ENCODE measurements at regions not wholly inside any gene's neighbourhood (a gene's known extent, or its start where the extent isn't known, plus 50 kb on each side); places are given as distances from the start of the nearest gene placed in this dataset.
"Not testable (repeated sequence)": the region's sequence is repeated elsewhere in the genome, so short reads cannot be mapped to it uniquely, and the experiment has no call there.

GRCh38 chr2:89894988-89895387 lies 1203.5 kb downstream of the RPIA start:
- TF ChIP-seq ZFP3 (CRISPR knock-in tag; IDR thresholded peaks at IDR 0.05); RARB (CRISPR knock-in tag; IDR thresholded peaks at IDR 0.05); POU6F1 (CRISPR knock-in tag; IDR thresholded peaks at IDR 0.05; ENCODE audit: borderline replicate concordance, low read depth); PATZ1 (CRISPR knock-in tag; IDR thresholded peaks at IDR 0.05; ENCODE audit: borderline replicate concordance): not testable (repeated sequence)
